ENCODE measurements at regions not wholly inside any gene's neighbourhood (a gene's known extent, or its start where the extent isn't known, plus 50 kb on each side); places are given as distances from the start of the nearest gene placed in this dataset.

GRCh38 chr7:98557538-98558031, 59.5 kb upstream of the NPTX2 start:
- TF ChIP-seq POLR2AphosphoS5 (IDR thresholded peaks at IDR 0.05) (no peak), POLR2A (IDR thresholded peaks at IDR 0.05) (no peak)
- TF ChIP-seq, protein P1, sequence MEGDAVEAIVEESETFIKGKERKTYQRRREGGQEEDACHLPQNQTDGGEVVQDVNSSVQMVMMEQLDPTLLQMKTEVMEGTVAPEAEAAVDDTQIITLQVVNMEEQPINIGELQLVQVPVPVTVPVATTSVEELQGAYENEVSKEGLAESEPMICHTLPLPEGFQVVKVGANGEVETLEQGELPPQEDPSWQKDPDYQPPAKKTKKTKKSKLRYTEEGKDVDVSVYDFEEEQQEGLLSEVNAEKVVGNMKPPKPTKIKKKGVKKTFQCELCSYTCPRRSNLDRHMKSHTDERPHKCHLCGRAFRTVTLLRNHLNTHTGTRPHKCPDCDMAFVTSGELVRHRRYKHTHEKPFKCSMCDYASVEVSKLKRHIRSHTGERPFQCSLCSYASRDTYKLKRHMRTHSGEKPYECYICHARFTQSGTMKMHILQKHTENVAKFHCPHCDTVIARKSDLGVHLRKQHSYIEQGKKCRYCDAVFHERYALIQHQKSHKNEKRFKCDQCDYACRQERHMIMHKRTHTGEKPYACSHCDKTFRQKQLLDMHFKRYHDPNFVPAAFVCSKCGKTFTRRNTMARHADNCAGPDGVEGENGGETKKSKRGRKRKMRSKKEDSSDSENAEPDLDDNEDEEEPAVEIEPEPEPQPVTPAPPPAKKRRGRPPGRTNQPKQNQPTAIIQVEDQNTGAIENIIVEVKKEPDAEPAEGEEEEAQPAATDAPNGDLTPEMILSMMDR (IDR thresholded peaks at IDR 0.05), result no peak
- no peaks in the 10 kb centered on the region for H3K36me3 ChIP-seq
- peaks cover 5 to 7% of the 10 kb centered on the region in 2 donors for H3K9me3 ChIP-seq
- no peak for DNase-seq (ENCODE audit: low spot score in 2 of 2)
- intact Hi-C loops (cut with DNase I; ENCODE audit: low total_unique reads), result no loop called here
- H3K4me1 ChIP-seq, result no peaks in the 10 kb centered on the region
- H3K27me3 ChIP-seq, result peaks cover 0 to 5% of the 10 kb centered on the region in 2 donors
- H3K4me3 ChIP-seq, result no peak overlapping the region
- H3K27ac ChIP-seq, result no peak overlapping the region

DNA sequence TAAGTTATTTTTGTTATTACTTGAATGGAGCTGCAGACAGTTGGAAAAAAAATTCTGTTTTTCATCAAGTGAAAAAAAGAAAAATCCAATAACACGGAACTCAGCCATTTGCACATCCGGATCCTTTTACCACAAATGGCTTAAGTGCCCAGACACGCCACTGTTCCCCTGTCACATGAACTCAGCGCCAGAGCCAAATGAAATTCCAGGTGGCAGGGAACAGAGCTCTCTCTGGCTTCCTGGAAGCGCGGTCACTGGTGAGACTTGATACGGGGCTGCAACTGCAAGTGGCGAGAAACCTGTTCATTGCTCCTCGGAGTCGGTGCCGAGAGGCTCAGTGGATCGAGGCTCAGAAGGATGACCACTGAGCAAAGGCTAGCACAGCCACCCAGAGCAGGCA, 60.8 kb upstream of the NPTX2 start:
- intact Hi-C loops (cut with DNase I; ENCODE audit: low total_unique reads), result no loop called here
- DNase-seq (ENCODE audit: low spot score in 2 of 2), result no peak
- H3K27me3 ChIP-seq, result peaks cover 0 to 5% of the 10 kb centered on the region in 2 donors
- TF ChIP-seq POLR2A (IDR thresholded peaks at IDR 0.05) (no peak), POLR2AphosphoS5 (IDR thresholded peaks at IDR 0.05) (no peak)
- TF ChIP-seq, protein P1 (IDR thresholded peaks at IDR 0.05), result no peak
- H3K36me3 ChIP-seq, result no peaks in the 10 kb centered on the region
- no peaks in the 10 kb centered on the region for H3K4me1 ChIP-seq
- no peak overlapping the region for H3K27ac ChIP-seq
- no peak overlapping the region for H3K4me3 ChIP-seq
- H3K9me3 ChIP-seq, result peaks cover 14 to 20% of the 10 kb centered on the region in 2 donors

- Histone ChIP-seq H3K4me1 (no peaks in the 10 kb centered on the region), H3K36me3 (no peaks in the 10 kb centered on the region), H3K4me3 (no peak overlapping the region), H3K27me3 (peaks cover 0 to 5% of the 10 kb centered on the region in 2 donors), H3K27ac (no peak overlapping the region), H3K9me3 (peaks cover 17 to 20% of the 10 kb centered on the region in 2 donors)
- TF ChIP-seq POLR2A (IDR thresholded peaks at IDR 0.05), result no peak
- TF ChIP-seq, protein P1 (IDR thresholded peaks at IDR 0.05), result no peak
- no peak for TF ChIP-seq POLR2AphosphoS5 (IDR thresholded peaks at IDR 0.05)
- intact Hi-C loops (cut with DNase I; ENCODE audit: low total_unique reads), result no loop called here
- DNase-seq (ENCODE audit: low spot score in 2 of 2), result no peak
These were observed 61.7 kb upstream of the NPTX2 start for GRCh38 chr7:98555403-98555802.

DNA sequence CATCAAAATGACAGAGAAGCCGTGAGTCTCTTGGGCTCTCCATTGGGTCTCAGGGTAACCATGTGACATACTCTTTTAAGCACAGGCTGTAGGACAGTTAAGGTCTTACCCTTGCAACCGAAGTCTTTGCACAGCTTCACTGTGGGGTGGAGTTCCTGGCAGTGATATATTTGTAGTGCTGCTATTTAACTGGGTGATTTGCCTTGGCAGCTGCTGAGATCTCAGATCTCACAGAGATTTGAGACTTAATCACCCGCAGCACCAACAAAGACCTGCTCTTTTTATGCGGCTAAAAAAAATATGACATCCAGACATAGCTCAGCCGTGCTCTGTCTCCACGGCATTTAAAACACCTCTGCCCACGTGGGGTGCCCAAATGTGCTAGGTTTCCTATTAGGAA, 63.4 kb upstream of the NPTX2 start:
- no peaks in the 10 kb centered on the region for H3K4me1 ChIP-seq
- H3K27ac ChIP-seq, result no peak overlapping the region
- no peak overlapping the region for H3K4me3 ChIP-seq
- intact Hi-C loops (cut with DNase I; ENCODE audit: low total_unique reads), result no loop called here
- peaks cover 15 to 18% of the 10 kb centered on the region in 2 donors for H3K9me3 ChIP-seq
- H3K36me3 ChIP-seq, result no peaks in the 10 kb centered on the region
- DNase-seq (ENCODE audit: low spot score in 2 of 2), result no peak
- TF ChIP-seq, protein P1 (IDR thresholded peaks at IDR 0.05), result no peak
- no peak for TF ChIP-seq POLR2A (IDR thresholded peaks at IDR 0.05)
- TF ChIP-seq POLR2AphosphoS5 (IDR thresholded peaks at IDR 0.05), result no peak
- peaks cover 0 to 5% of the 10 kb centered on the region in 2 donors for H3K27me3 ChIP-seq

GRCh38 chr7:98551611-98552273, 65.3 kb upstream of the NPTX2 start:
- H3K36me3 ChIP-seq, result no peaks in the 10 kb centered on the region
- no peaks in the 10 kb centered on the region for H3K4me1 ChIP-seq
- peaks cover 0 to 5% of the 10 kb centered on the region in 2 donors for H3K27me3 ChIP-seq
- DNase-seq (ENCODE audit: low spot score in 2 of 2), result no peak
- no peak overlapping the region for H3K27ac ChIP-seq
- intact Hi-C loops (cut with DNase I; ENCODE audit: low total_unique reads), result no loop called here
- TF ChIP-seq, protein P1 (IDR thresholded peaks at IDR 0.05), result no peak
- no peak for TF ChIP-seq POLR2AphosphoS5 (IDR thresholded peaks at IDR 0.05)
- no peak overlapping the region for H3K4me3 ChIP-seq
- peaks cover 15 to 18% of the 10 kb centered on the region in 2 donors for H3K9me3 ChIP-seq
